ENCODE measurements at regions not wholly inside any gene's neighbourhood (a gene's known extent, or its start where the extent isn't known, plus 50 kb on each side); places are given as distances from the start of the nearest gene placed in this dataset.

DNA sequence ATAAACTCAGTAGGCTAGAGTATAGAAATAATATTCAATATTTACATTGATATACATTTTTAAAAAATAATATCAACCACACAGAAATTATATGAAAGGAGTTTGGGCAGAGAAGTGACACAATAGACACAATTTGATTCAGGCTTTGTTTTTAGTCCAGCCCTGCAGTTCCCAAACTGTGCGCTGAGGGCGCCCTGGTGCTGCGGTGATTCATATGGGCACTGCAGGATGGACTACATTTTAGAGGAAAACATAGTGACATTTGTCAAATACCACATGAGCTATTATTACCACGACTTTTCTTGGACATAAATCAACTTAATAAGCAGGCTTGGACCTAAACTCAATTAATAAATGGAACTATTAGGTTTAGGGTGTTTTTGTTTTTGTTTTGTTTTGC lies 364.3 kb upstream of the ID4 start:
- no peak overlapping the region for H3K4me2 ChIP-seq (ENCODE audit: low read length)
- no peaks in the 10 kb centered on the region for H4K20me1 ChIP-seq (ENCODE audit: insufficient read depth)
- H3K79me2 ChIP-seq (replicated peaks; ENCODE audit: insufficient read depth, low read length): no peaks in the 10 kb centered on the region
- H3F3A ChIP-seq (ENCODE audit: insufficient read depth, low read length, poor library complexity, severe bottlenecking): no peaks in the 10 kb centered on the region
- no peaks in the 10 kb centered on the region for H3K9me2 ChIP-seq (ENCODE audit: insufficient read depth, low read length)
- peaks cover 2% of the 10 kb centered on the region for H3K9me3 ChIP-seq (ENCODE audit: low read length)
- H3K27ac ChIP-seq (ENCODE audit: low read length): no peak overlapping the region
- H3K27me3 ChIP-seq (ENCODE audit: insufficient read depth, low read depth, low read length): no peaks in the 10 kb centered on the region
- H3K4me3 ChIP-seq (ENCODE audit: low read length): no peak overlapping the region
- no peak for TF ChIP-seq POLR2AphosphoS5 (IDR thresholded peaks at IDR 0.05)
- TF ChIP-seq MXI1 (conservative IDR thresholded peaks at IDR 0.05; ENCODE audit: poor library complexity, severe bottlenecking): no peak
- TF ChIP-seq TAF1 (IDR thresholded peaks at IDR 0.05; ENCODE audit: low read depth): no peak
- no peak for TF ChIP-seq RAD21 (conservative IDR thresholded peaks at IDR 0.05)
- TF ChIP-seq, protein P1, sequence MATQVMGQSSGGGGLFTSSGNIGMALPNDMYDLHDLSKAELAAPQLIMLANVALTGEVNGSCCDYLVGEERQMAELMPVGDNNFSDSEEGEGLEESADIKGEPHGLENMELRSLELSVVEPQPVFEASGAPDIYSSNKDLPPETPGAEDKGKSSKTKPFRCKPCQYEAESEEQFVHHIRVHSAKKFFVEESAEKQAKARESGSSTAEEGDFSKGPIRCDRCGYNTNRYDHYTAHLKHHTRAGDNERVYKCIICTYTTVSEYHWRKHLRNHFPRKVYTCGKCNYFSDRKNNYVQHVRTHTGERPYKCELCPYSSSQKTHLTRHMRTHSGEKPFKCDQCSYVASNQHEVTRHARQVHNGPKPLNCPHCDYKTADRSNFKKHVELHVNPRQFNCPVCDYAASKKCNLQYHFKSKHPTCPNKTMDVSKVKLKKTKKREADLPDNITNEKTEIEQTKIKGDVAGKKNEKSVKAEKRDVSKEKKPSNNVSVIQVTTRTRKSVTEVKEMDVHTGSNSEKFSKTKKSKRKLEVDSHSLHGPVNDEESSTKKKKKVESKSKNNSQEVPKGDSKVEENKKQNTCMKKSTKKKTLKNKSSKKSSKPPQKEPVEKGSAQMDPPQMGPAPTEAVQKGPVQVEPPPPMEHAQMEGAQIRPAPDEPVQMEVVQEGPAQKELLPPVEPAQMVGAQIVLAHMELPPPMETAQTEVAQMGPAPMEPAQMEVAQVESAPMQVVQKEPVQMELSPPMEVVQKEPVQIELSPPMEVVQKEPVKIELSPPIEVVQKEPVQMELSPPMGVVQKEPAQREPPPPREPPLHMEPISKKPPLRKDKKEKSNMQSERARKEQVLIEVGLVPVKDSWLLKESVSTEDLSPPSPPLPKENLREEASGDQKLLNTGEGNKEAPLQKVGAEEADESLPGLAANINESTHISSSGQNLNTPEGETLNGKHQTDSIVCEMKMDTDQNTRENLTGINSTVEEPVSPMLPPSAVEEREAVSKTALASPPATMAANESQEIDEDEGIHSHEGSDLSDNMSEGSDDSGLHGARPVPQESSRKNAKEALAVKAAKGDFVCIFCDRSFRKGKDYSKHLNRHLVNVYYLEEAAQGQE (IDR thresholded peaks at IDR 0.05; ENCODE audit: borderline replicate concordance): no peak
- no peak for TF ChIP-seq EZH2 (IDR thresholded peaks at IDR 0.05; ENCODE audit: borderline replicate concordance, insufficient read depth, low read length, poor library complexity, severe bottlenecking)
- TF ChIP-seq, protein P2, sequence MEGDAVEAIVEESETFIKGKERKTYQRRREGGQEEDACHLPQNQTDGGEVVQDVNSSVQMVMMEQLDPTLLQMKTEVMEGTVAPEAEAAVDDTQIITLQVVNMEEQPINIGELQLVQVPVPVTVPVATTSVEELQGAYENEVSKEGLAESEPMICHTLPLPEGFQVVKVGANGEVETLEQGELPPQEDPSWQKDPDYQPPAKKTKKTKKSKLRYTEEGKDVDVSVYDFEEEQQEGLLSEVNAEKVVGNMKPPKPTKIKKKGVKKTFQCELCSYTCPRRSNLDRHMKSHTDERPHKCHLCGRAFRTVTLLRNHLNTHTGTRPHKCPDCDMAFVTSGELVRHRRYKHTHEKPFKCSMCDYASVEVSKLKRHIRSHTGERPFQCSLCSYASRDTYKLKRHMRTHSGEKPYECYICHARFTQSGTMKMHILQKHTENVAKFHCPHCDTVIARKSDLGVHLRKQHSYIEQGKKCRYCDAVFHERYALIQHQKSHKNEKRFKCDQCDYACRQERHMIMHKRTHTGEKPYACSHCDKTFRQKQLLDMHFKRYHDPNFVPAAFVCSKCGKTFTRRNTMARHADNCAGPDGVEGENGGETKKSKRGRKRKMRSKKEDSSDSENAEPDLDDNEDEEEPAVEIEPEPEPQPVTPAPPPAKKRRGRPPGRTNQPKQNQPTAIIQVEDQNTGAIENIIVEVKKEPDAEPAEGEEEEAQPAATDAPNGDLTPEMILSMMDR (IDR thresholded peaks at IDR 0.05; ENCODE audit: poor library complexity, severe bottlenecking): no peak
- no peak for TF ChIP-seq SMC3 (conservative IDR thresholded peaks at IDR 0.05; ENCODE audit: poor library complexity)
- TF ChIP-seq EP300 (conservative IDR thresholded peaks at IDR 0.05; ENCODE audit: poor library complexity, severe bottlenecking): no peak
- no peak overlapping the region for H3K9ac ChIP-seq (ENCODE audit: low read length)
- H2AFZ ChIP-seq (ENCODE audit: low read depth, low read length): no peak overlapping the region
- H3K36me3 ChIP-seq (ENCODE audit: insufficient read depth, low read length): no peaks in the 10 kb centered on the region

DNA sequence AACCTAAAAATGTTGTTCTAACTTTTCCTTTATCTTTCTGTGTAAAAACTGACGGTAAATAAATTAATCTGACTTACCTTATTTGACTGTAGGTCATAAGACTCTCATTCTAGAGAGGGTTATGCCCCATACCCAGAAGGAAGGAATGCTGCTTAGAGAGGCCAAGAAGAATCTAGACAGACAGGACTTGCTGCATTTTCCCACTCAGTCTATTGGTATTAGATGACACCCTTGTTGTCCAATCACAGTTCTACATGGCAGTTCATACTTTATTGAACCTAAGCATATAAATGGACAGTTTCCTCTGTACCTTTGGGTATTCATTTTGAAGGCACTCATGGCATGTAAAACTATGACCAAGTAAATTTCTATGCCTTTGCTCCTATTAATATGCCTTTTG lies 359.6 kb upstream of the ID4 start:
- no peaks in the 10 kb centered on the region for H4K20me1 ChIP-seq (ENCODE audit: insufficient read depth)
- no peak overlapping the region for H3K4me2 ChIP-seq (ENCODE audit: low read length)
- H3K9me3 ChIP-seq (ENCODE audit: low read length): peaks cover 2% of the 10 kb centered on the region
- no peak overlapping the region for H3K9ac ChIP-seq (ENCODE audit: low read length)
- no peaks in the 10 kb centered on the region for H3K36me3 ChIP-seq (ENCODE audit: insufficient read depth, low read length)
- no peaks in the 10 kb centered on the region for H3K79me2 ChIP-seq (replicated peaks; ENCODE audit: insufficient read depth, low read length)
- H3K9me2 ChIP-seq (ENCODE audit: insufficient read depth, low read length): no peaks in the 10 kb centered on the region
- no peaks in the 10 kb centered on the region for H3F3A ChIP-seq (ENCODE audit: insufficient read depth, low read length, poor library complexity, severe bottlenecking)
- no peak overlapping the region for H3K4me3 ChIP-seq (ENCODE audit: low read length)
- H3K27me3 ChIP-seq (ENCODE audit: insufficient read depth, low read depth, low read length): no peaks in the 10 kb centered on the region
- no peak overlapping the region for H3K27ac ChIP-seq (ENCODE audit: low read length)
- no peak overlapping the region for H2AFZ ChIP-seq (ENCODE audit: low read depth, low read length)
- TF ChIP-seq, protein P2 (IDR thresholded peaks at IDR 0.05; ENCODE audit: poor library complexity, severe bottlenecking): no peak
- TF ChIP-seq EP300 (conservative IDR thresholded peaks at IDR 0.05; ENCODE audit: poor library complexity, severe bottlenecking) (no peak), SMC3 (conservative IDR thresholded peaks at IDR 0.05; ENCODE audit: poor library complexity) (no peak), POLR2AphosphoS5 (IDR thresholded peaks at IDR 0.05) (no peak), RAD21 (conservative IDR thresholded peaks at IDR 0.05) (no peak), MXI1 (conservative IDR thresholded peaks at IDR 0.05; ENCODE audit: poor library complexity, severe bottlenecking) (no peak), TAF1 (IDR thresholded peaks at IDR 0.05; ENCODE audit: low read depth) (no peak), EZH2 (IDR thresholded peaks at IDR 0.05; ENCODE audit: borderline replicate concordance, insufficient read depth, low read length, poor library complexity, severe bottlenecking) (no peak)
- TF ChIP-seq, protein P1 (IDR thresholded peaks at IDR 0.05; ENCODE audit: borderline replicate concordance): no peak
